T-cell (primary cell): ENCODE measurements at regions not wholly inside any gene's neighbourhood (a gene's known extent, or its start where the extent isn't known, plus 50 kb on each side); places are given as distances from the start of the nearest gene placed in this dataset.

Experiments used
- ATAC-seq, 4 experiments: fragments of 200-7000 bp in 3 of 4; fragments of 150-1000 bp in 1 of 4; cut with Tn5 transposase; replicated peaks in 1 of 4; 1 replicate in 3 of 4; 2 replicates in 1 of 4; pipeline ENCODE4 v1.10.0; 2021; ENCODE audit warnings: moderate library complexity in 3 of 4, mild to moderate bottlenecking in 2 of 4, moderate number of reproducible peaks in 1 of 4
- CTCF ChIA-PET, 2 donors: fragments of 300-600 bp; sonication (Branson Sonifier 250); formaldehyde crosslinking; loops; one replicate each; lab custom pipeline; 2022; ENCODE audit warnings: antibody characterized with exemption in 2 of 2; lab: Charles Lee
- POLR2A ChIA-PET, 2 donors: fragments of 300-600 bp; sonication (Branson Sonifier 250); formaldehyde crosslinking; loops; one replicate each; lab custom pipeline; 2022; ENCODE audit warnings: antibody characterized with exemption in 2 of 2; lab: Charles Lee
- DNase-seq, 35 experiments: peaks; one replicate each; pipeline versions ENCODE4 v3.0.0 to v3.0.0-alpha.2; 2013 to 2023
- H3K27ac ChIP-seq: one replicate; pipeline ENCODE4 v1.5.1; 2013; ENCODE audit warnings: low read length
- H3K27me3 ChIP-seq, 2 experiments: replicated peaks in 1 of 2; 1 replicate in 1 of 2; 2 replicates in 1 of 2; pipeline versions ENCODE4 v1.6.1 to v1.7.0; 2013; ENCODE audit warnings: low read length in 1 of 2, mixed read lengths in 1 of 2; ENCODE audit not compliant: control insufficient read depth in 2 of 2, insufficient read depth in 2 of 2; ENCODE audit errors: extremely low read depth in 1 of 2
- H3K36me3 ChIP-seq, 2 donors: 1 replicate in 1 of 2; 2 replicates in 1 of 2; pipeline versions ENCODE4 v1.6.1 to v1.7.0; 2013; ENCODE audit warnings: low read length in 1 of 2; ENCODE audit not compliant: control insufficient read depth in 2 of 2, insufficient read depth in 1 of 2; ENCODE audit errors: extremely low read depth in 1 of 2
- H3K4me1 ChIP-seq, 2 experiments: 1 replicate in 1 of 2; 2 replicates in 1 of 2; pipeline versions ENCODE4 v1.6.1 to v1.7.0; 2013; ENCODE audit warnings: low read length in 2 of 2, mixed read lengths in 1 of 2; ENCODE audit not compliant: insufficient read depth in 2 of 2, control insufficient read depth in 1 of 2; ENCODE audit errors: extremely low read depth in 1 of 2
- H3K4me3 ChIP-seq, 2 donors: 1 replicate in 1 of 2; 2 replicates in 1 of 2; pipeline versions ENCODE4 v1.5.1 to v1.7.0; 2013; ENCODE audit warnings: mild to moderate bottlenecking in 2 of 2, low read length in 1 of 2, moderate library complexity in 1 of 2; ENCODE audit not compliant: control insufficient read depth in 1 of 2; ENCODE audit errors: extremely low read depth in 1 of 2
- H3K9me3 ChIP-seq: 2 replicates; pipeline ENCODE4 v1.7.0; 2013
- H3K27ac Mint-ChIP-seq, 2 donors: one replicate each; pipeline ENCODE4 v1.8.0; 2020 to 2021; ENCODE audit warnings: mild to moderate bottlenecking in 2 of 2, mixed read lengths in 2 of 2
- H3K27me3 Mint-ChIP-seq, 2 donors: one replicate each; pipeline ENCODE4 v1.8.0; 2021 to 2022; ENCODE audit warnings: mixed read lengths in 2 of 2
- H3K36me3 Mint-ChIP-seq: one replicate; pipeline ENCODE4 v1.8.0; 2021; ENCODE audit warnings: mixed read lengths
- H3K4me1 Mint-ChIP-seq, 3 donors: one replicate each; pipeline ENCODE4 v1.8.0; 2020 to 2022; ENCODE audit warnings: mixed read lengths in 3 of 3, mild to moderate bottlenecking in 1 of 3
- H3K4me3 Mint-ChIP-seq, 3 donors: one replicate each; pipeline ENCODE4 v1.8.0; 2020 to 2022; ENCODE audit warnings: mild to moderate bottlenecking in 3 of 3, mixed read lengths in 3 of 3, moderate library complexity in 3 of 3
- H3K9me3 Mint-ChIP-seq, 3 donors: one replicate each; pipeline ENCODE4 v1.8.0; 2020 to 2022; ENCODE audit warnings: mixed read lengths in 3 of 3
- WGBS: methylation state at CpG from one replicate; pipeline ENCODE4 v1.1.5; 2013; ENCODE audit warnings: missing lambda C conversion rate; ENCODE audit not compliant: insufficient coverage; 5-methylcytosine and 5-hydroxymethylcytosine counted together

- peak; percentile 71 to 75 (median 72) for ATAC-seq
These were observed 60.6 kb downstream of the FAM217A start for GRCh38 chr6:4018171-4018923.

More at GRCh38 chr6:4018171-4018923, 60.6 kb downstream of the FAM217A start:
- CTCF ChIA-PET = interaction anchor here (0.6 to 2.1 kb wide), 12 partner anchors 9 to 1156 kb away, joined by 3 to 8 read pairs (median 4); partner anchors contain the start of genes ECI2 (in 1 of the 2) and FAM50B (in 1 of the 2)
- Histone ChIP-seq H3K27ac (peak overlapping the region; percentile 97), H3K9me3 (no peaks in the 10 kb centered on the region), H3K4me3 (peak overlapping the region; percentile 82 to 98), H3K36me3 (peaks cover 3 to 6% of the 10 kb centered on the region in 2 donors), H3K27me3 (no peaks in the 10 kb centered on the region), H3K4me1 (peaks cover 42 to 47% of the 10 kb centered on the region in 2 experiments)
- no peaks in the 10 kb centered on the region for H3K9me3 Mint-ChIP-seq
- 0% methylated on average over 61 of the region's 62 CpGs for WGBS
- peak overlapping the region; percentile 96 to 98 for H3K27ac Mint-ChIP-seq
- H3K36me3 Mint-ChIP-seq = peaks cover 14% of the 10 kb centered on the region
- no peaks in the 10 kb centered on the region for H3K27me3 Mint-ChIP-seq
- peaks cover 72 to 85% (median 72%) of the 10 kb centered on the region in 3 donors for H3K4me1 Mint-ChIP-seq
- H3K4me3 Mint-ChIP-seq = peak overlapping the region; percentile 86 to 94 (median 89)
- POLR2A ChIA-PET = interaction anchor here (0.7 to 1.4 kb wide), 6 partner anchors 12 to 117 kb away, joined by 3 to 7 read pairs (median 4); partner anchors contain the start of gene ECI2 (in 1 of the 2)
- peak; percentile 84 to 98 (median 94) for DNase-seq
